SK-N-SH treated with all-trans-retinoic acid at 6 μM for 48 hours (cell line): ENCODE measurements at regions not wholly inside any gene's neighbourhood (a gene's known extent, or its start where the extent isn't known, plus 50 kb on each side); places are given as distances from the start of the nearest gene placed in this dataset.

Experiments
- ARNTL ChIP-seq: fragments of 450-650 bp; formaldehyde crosslinking; IDR thresholded peaks from 2 replicates; pipeline ENCODE4 v1.5.0; 2020; ENCODE audit warnings: low read depth, mild to moderate bottlenecking, moderate library complexity, borderline replicate concordance
- BACH2 ChIP-seq: fragments of 250-450 bp; sonication (Bioruptor Pico); IDR thresholded peaks from 2 replicates; pipeline ENCODE4 v1.9.0; 2021; ENCODE audit warnings: mild to moderate bottlenecking, borderline replicate concordance
- CREB5 ChIP-seq: fragments of 250-450 bp; sonication (Bioruptor Pico); IDR thresholded peaks from 2 replicates; pipeline ENCODE4 v1.5.1; 2020; ENCODE audit warnings: low read depth, mild to moderate bottlenecking, moderate library complexity
- CSRNP3 ChIP-seq: fragments of 250-450 bp; sonication (Bioruptor Pico); IDR thresholded peaks from 2 replicates; pipeline ENCODE4 v1.5.1; 2021; ENCODE audit warnings: mild to moderate bottlenecking, moderate library complexity
- ESRRG ChIP-seq: fragments of 250-450 bp; sonication (Bioruptor Pico); IDR thresholded peaks from 2 replicates; pipeline ENCODE4 v1.6.1; 2021; ENCODE audit warnings: mild to moderate bottlenecking
- GLIS3 ChIP-seq: fragments of 250-450 bp; sonication (Bioruptor Pico); IDR thresholded peaks from 2 replicates; pipeline ENCODE4 v1.5.0; 2020; ENCODE audit warnings: mild to moderate bottlenecking, moderate library complexity
- ISL1 ChIP-seq: fragments of 250-450 bp; sonication (Bioruptor Pico); IDR thresholded peaks from 2 replicates; pipeline ENCODE4 v2.1.2; 2022; ENCODE audit warnings: mild to moderate bottlenecking, moderate library complexity
- PATZ1 ChIP-seq: fragments of 250-450 bp; sonication (Bioruptor Pico); IDR thresholded peaks from 2 replicates; pipeline ENCODE4 v1.8.0; 2020; ENCODE audit warnings: mild to moderate bottlenecking, moderate library complexity, borderline replicate concordance
- RARB ChIP-seq: fragments of 250-450 bp; sonication (Bioruptor Pico); IDR thresholded peaks from 2 replicates; pipeline ENCODE4 v1.8.0; 2021; ENCODE audit warnings: mild to moderate bottlenecking, moderate library complexity
- TCF4 ChIP-seq: fragments of 250-450 bp; sonication (Bioruptor Pico); IDR thresholded peaks from 2 replicates; pipeline ENCODE4 v1.8.0; 2021; ENCODE audit warnings: mild to moderate bottlenecking, moderate library complexity, borderline replicate concordance
- ZC3H10 ChIP-seq: fragments of 250-450 bp; sonication (Bioruptor Pico); IDR thresholded peaks from 2 replicates; pipeline ENCODE4 v1.5.1; 2021; ENCODE audit warnings: mild to moderate bottlenecking, moderate library complexity
- ZFP30 ChIP-seq: fragments of 450-650 bp; formaldehyde crosslinking; IDR thresholded peaks from 2 replicates; pipeline ENCODE4 v1.5.0; 2022; ENCODE audit warnings: mild to moderate bottlenecking, moderate library complexity
- ZNF565 ChIP-seq: fragments of 450-650 bp; formaldehyde crosslinking; conservative IDR thresholded peaks from 2 replicates; pipeline ENCODE4 v1.5.0; 2020; ENCODE audit warnings: low read depth, mild to moderate bottlenecking, moderate library complexity
- TF ChIP-seq, protein P1 (sequence below): fragments of 250-450 bp; sonication (Bioruptor Pico); IDR thresholded peaks from 2 replicates; pipeline ENCODE4 v1.8.0; 2021; ENCODE audit warnings: low read depth, mild to moderate bottlenecking, moderate library complexity, borderline replicate concordance

DNA sequence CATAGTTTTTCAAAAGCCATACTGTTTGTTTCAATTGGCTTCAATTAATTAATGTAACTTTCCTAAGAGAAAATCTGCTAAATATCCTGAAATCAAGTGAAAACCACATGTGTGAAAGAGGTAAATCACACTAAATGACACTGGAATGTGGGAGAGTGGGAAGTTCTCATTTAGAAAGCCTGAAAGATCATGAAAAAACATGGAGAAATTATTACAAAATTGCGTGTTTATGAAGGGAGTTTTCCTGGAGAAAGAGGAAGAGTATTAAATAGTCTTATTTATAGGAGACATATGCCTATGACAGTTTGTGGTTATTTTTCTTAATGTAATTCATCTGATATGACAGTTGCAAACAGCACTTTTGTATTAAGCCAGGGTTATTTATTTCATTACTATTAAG, 183.7 kb downstream of the DKK2 start:
- TF ChIP-seq ARNTL (CRISPR knock-in tag): no peak
- no peak for TF ChIP-seq ZFP30 (CRISPR knock-in tag)
- TF ChIP-seq PATZ1 (CRISPR knock-in tag): no peak
- no peak for TF ChIP-seq RARB
- TF ChIP-seq, protein P1, sequence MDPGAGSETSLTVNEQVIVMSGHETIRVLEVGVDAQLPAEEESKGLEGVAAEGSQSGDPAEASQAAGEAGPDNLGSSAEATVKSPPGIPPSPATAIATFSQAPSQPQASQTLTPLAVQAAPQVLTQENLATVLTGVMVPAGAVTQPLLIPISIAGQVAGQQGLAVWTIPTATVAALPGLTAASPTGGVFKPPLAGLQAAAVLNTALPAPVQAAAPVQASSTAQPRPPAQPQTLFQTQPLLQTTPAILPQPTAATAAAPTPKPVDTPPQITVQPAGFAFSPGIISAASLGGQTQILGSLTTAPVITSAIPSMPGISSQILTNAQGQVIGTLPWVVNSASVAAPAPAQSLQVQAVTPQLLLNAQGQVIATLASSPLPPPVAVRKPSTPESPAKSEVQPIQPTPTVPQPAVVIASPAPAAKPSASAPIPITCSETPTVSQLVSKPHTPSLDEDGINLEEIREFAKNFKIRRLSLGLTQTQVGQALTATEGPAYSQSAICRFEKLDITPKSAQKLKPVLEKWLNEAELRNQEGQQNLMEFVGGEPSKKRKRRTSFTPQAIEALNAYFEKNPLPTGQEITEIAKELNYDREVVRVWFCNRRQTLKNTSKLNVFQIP (CRISPR knock-in tag): no peak
- no peak for TF ChIP-seq ZC3H10 (CRISPR knock-in tag)
- no peak for TF ChIP-seq ZNF565 (CRISPR knock-in tag)
- TF ChIP-seq ESRRG (CRISPR knock-in tag): no peak
- no peak for TF ChIP-seq CSRNP3 (CRISPR knock-in tag)
- TF ChIP-seq TCF4 (CRISPR knock-in tag): no peak
- TF ChIP-seq GLIS3 (CRISPR knock-in tag): no peak
- no peak for TF ChIP-seq CREB5 (CRISPR knock-in tag)
- no peak for TF ChIP-seq ISL1 (CRISPR knock-in tag)
- TF ChIP-seq BACH2: no peak
